ENCODE measurements at regions not wholly inside any gene's neighbourhood (a gene's known extent, or its start where the extent isn't known, plus 50 kb on each side); places are given as distances from the start of the nearest gene placed in this dataset.

DNA sequence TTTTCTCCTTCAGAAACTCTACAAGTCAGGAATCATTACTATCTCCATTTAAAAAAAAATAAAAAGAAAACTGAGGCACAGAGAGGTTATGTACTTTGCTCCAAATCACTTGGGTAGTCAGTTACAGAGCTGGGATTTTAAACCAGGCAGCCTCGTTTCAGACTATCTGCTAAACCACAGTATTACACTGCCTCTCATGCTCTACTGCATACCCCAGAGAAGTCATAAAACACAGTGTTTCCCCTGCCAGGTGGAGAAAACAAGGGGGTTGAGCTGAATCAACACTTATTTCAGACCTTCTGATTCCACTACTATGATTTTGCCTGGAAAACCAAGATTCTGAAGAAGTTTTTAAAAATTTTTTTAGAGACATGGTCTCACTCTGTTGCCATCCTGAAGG, 132.9 kb upstream of the POU2AF2 start:
- no peak overlapping the region for H2AK5ac ChIP-seq (ENCODE audit: insufficient read length, low read length)
- no peak overlapping the region for H3K9ac ChIP-seq (ENCODE audit: extremely low read depth, insufficient read length, low read length)
- no peak overlapping the region for H2AFZ ChIP-seq (ENCODE audit: low read length)
- no peaks in the 10 kb centered on the region for H3K4me1 ChIP-seq (ENCODE audit: insufficient read depth, low read length)
- no peak overlapping the region for H3K4ac ChIP-seq (ENCODE audit: low read depth, low read length)
- no peaks in the 10 kb centered on the region for H3K27me3 ChIP-seq (ENCODE audit: insufficient read depth, low read length)
- TF ChIP-seq, protein P1, sequence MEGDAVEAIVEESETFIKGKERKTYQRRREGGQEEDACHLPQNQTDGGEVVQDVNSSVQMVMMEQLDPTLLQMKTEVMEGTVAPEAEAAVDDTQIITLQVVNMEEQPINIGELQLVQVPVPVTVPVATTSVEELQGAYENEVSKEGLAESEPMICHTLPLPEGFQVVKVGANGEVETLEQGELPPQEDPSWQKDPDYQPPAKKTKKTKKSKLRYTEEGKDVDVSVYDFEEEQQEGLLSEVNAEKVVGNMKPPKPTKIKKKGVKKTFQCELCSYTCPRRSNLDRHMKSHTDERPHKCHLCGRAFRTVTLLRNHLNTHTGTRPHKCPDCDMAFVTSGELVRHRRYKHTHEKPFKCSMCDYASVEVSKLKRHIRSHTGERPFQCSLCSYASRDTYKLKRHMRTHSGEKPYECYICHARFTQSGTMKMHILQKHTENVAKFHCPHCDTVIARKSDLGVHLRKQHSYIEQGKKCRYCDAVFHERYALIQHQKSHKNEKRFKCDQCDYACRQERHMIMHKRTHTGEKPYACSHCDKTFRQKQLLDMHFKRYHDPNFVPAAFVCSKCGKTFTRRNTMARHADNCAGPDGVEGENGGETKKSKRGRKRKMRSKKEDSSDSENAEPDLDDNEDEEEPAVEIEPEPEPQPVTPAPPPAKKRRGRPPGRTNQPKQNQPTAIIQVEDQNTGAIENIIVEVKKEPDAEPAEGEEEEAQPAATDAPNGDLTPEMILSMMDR (conservative IDR thresholded peaks at IDR 0.05), result no peak
- no peak overlapping the region for H3K4me2 ChIP-seq (ENCODE audit: insufficient read depth, insufficient read length, low read length)
- no peaks in the 10 kb centered on the region for H3K23me2 ChIP-seq (ENCODE audit: insufficient read length, low read depth, low read length, poor library complexity, severe bottlenecking)
- Mint-ChIP-seq H3K4me1 (peaks cover 2 to 3% of the 10 kb centered on the region in 2 experiments; a peak in 2 of 4 replicates), H3K9me3 (no peaks in the 10 kb centered on the region), H3K4me3 (no peak overlapping the region), H3K36me3 (ENCODE audit: insufficient read depth in 1 of 3, low read depth in 3 of 3) (no peaks in the 10 kb centered on the region), H3K27ac (no peak overlapping the region), H3K27me3 (ENCODE audit: low read depth) (no peaks in the 10 kb centered on the region)
- H2BK120ac ChIP-seq (ENCODE audit: low read depth, low read length, poor library complexity, severe bottlenecking), result no peak overlapping the region
- no peak overlapping the region for H2BK12ac ChIP-seq (ENCODE audit: insufficient read length, low read depth, low read length)
- no peak overlapping the region for H4K5ac ChIP-seq (ENCODE audit: insufficient read length, low read depth, low read length)
- WGBS (ENCODE audit: extremely low coverage, insufficient read length, low lambda C conversion rate), result no CpG with 5 or more reads among the region's 1 CpG
- no peak overlapping the region for H3T11ph ChIP-seq (ENCODE audit: low read length)
- H3K79me1 ChIP-seq (ENCODE audit: insufficient read depth, low read depth, low read length, poor library complexity, severe bottlenecking), result no peaks in the 10 kb centered on the region
- H3K23ac ChIP-seq (ENCODE audit: insufficient read length, low read depth, low read length), result no peak overlapping the region
- no peak overlapping the region for H3K27ac ChIP-seq (ENCODE audit: insufficient read length, low read depth, low read length)
- no peaks in the 10 kb centered on the region for H3K9me3 ChIP-seq (ENCODE audit: control insufficient read depth, low read depth, low read length)
- no peak overlapping the region for H2BK5ac ChIP-seq (ENCODE audit: insufficient read length, low read length)
- no peaks in the 10 kb centered on the region for H3K79me2 ChIP-seq (ENCODE audit: insufficient read depth, low read length)
- DNase-seq, result no peak
- no peak overlapping the region for H3K18ac ChIP-seq (ENCODE audit: insufficient read length, low read depth, low read length)
- no peaks in the 10 kb centered on the region for H4K20me1 ChIP-seq (ENCODE audit: control insufficient read depth, insufficient read depth, insufficient read length)
- no peak overlapping the region for H4K8ac ChIP-seq (replicated peaks; ENCODE audit: insufficient read length, low read depth, low read length)
- no peak overlapping the region for H4K91ac ChIP-seq (ENCODE audit: insufficient read length, low read depth, low read length)
- no peak overlapping the region for H3K14ac ChIP-seq (ENCODE audit: insufficient read depth, low read length)
- H2BK15ac ChIP-seq (ENCODE audit: low read depth, low read length), result no peak overlapping the region
- no peak overlapping the region for H3K56ac ChIP-seq (ENCODE audit: insufficient read length, low read depth, low read length)
- no peak overlapping the region for H2BK20ac ChIP-seq (ENCODE audit: low read depth, low read length, poor library complexity, severe bottlenecking)
